GM21717 (cell line): ENCODE measurements at regions not wholly inside any gene's neighbourhood (a gene's known extent, or its start where the extent isn't known, plus 50 kb on each side); places are given as distances from the start of the nearest gene placed in this dataset.

Experiments
- ATAC-seq: cut with Tn5 transposase; IDR thresholded peaks from one replicate; pipeline ENCODE4 v1.9.1; 2021; ENCODE audit warnings: mild to moderate bottlenecking, moderate library complexity; ENCODE audit not compliant: unreplicated experiment

- ATAC-seq = no peak
Measured at GRCh38 chr6:144711661-144712060, 426.5 kb downstream of the UTRN start.

DNA sequence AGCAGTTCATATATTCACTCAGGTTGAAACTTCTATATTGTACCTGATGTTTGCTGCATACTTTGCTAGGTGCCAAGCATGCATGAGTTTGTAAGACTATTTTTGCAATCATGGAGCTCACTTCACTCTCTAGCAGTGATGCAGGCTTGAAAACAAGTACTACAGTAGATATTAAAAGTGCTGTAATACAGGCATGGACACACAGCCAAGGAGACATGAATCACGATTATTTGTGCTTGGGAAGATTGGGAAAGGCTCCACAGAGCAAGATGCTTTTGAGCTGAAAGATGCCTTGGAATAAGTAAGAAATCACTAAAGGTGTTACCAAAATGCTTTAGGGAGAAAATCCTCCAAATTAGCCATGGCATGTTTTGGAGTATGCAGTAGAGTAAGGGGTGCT lies 427.4 kb downstream of the UTRN start:
- ATAC-seq = no peak

- no peak for ATAC-seq
Measured at GRCh38 chr6:144714021-144714712, 429.0 kb downstream of the UTRN start.

DNA sequence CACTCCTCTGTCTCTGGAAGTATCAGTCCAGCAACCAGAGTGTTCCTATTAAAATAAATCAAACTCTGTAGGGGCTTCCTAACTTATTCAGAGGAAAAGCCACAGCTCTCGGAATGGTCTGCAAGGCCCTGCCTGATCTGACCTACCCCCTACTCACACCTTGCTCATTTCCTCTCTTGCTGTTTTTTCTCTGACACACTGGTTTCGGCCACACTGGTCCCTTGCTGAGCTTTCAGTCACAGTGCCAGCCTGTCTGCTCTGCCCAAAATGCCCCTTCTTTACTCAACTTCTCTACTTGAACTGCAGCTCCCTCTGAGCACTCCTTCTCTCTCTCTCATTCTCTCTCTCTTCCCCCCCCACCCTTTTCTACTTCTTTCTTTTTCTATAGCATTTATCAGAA lies 430.2 kb downstream of the UTRN start:
- peak; percentile 76 for ATAC-seq

- no peak for ATAC-seq
Measured at GRCh38 chr6:144718431-144718830, 433.3 kb downstream of the UTRN start.

GRCh38 chr6:144721232-144721631 lies 436.1 kb downstream of the UTRN start:
- ATAC-seq = no peak

DNA sequence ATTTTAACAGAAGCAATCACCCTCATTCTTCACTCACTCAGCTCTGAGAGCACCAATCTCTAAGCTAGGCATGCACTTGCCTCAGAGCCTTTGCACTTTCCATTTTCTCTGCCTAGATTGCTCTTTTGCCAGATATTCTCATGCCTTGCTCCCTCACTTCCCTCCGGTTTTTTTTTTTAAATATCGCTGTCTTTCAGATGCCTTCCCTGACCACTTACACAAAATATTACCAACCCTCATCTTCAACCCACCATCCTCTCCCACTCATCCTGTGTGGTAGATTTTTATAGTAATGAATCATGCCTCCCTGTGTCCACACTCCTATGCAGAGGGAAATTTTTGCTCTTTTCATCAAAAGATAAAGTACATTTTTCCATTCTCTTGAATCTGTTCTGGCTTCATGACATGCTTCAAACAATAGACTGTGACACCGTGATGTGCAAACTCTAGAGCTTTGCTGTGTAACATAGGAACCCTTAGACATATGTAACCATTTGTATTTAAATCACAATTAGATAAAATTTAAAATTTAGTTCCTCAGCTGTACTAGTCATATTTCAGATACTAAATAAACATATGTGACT lies 437.1 kb downstream of the UTRN start:
- ATAC-seq = no peak

DNA sequence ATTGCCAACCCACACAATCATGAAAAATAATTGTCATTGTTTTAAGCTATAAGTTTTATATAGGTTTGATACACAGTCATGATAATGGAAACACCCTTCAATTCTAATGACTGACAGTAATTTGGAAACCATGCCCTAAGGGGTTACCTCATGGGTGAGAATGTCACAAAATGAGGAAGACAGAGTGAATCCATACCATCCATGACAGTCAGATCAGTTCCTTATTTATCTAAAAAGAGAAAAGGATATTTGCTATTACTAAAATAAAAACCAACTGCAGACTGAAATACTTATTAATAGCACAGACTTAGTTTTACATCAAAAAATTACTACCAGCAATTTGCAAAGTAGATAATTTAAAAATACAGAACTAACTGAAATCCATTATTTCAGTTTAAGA lies 437.8 kb downstream of the UTRN start:
- ATAC-seq = peak; percentile 48

GRCh38 chr6:144723431-144723830 lies 438.3 kb downstream of the UTRN start:
- ATAC-seq = no peak

GRCh38 chr6:144724818-144725217 lies 439.7 kb downstream of the UTRN start:
- no peak for ATAC-seq

GRCh38 chr6:144725736-144726522 lies 440.8 kb downstream of the UTRN start:
- peak; percentile 48 for ATAC-seq

DNA sequence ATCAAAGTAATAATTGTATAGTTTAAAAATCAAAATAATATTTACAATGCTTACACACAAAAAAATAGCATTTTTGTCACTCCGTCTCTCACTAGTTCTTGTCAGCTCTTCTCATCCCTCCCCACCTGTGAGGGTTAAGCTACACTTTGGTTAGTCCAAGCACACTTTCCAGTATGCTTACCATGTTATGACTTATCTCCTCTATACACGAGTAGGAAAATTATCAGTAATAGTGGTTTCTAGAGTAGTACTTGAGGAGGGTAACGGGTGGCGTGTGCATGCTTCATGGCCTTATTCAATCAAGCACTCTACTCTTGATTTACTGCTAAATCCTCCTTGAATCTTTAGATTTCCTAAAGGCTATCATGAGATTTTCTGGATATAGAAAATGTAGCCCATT lies 443.7 kb downstream of the UTRN start:
- ATAC-seq = no peak

DNA sequence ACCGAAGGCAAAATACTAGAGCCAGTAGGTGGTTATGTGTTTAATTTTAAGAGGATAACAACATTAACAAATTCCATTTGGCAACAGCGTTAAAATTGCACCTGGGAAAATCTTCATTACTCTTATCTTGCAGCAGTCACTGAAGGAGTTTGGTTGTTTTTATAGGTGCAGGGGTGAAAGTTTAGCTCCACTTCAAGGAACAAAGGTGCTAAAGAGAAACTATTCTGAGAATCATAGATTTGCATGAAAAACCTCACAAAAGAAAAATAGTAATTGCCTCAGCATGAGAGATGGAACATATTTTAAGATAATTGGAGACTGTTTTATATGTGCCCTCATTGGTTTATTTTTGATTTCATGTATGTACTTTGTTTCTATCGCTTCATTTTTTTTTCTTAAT lies 444.4 kb downstream of the UTRN start:
- ATAC-seq = peak; percentile 63

DNA sequence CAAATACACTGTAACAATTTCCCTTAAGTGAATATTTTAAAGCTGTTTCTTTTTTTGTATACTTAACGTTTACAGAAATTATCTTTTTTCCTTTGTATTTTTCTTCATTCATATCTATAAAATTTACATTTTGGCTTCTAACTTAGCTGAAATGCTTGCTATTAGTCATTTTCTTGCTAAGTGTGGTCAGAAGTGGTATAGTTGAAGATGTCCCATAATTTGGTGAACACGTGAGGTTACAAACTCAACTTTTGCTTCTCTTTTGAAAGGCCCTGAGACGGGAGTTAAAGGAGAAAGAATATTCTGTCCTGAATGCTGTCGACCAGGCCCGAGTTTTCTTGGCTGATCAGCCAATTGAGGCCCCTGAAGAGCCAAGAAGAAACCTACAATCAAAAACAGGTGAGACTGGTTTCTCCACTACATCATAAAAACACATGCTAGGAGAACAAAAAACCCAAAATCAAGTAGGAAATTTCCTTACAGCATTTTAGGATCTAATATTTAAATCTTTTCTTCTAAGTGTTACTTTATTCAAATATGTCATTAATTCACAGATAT lies 445.0 kb downstream of the UTRN start:
- no peak for ATAC-seq

GRCh38 chr6:144731229-144731628 lies 446.1 kb downstream of the UTRN start:
- no peak for ATAC-seq

DNA sequence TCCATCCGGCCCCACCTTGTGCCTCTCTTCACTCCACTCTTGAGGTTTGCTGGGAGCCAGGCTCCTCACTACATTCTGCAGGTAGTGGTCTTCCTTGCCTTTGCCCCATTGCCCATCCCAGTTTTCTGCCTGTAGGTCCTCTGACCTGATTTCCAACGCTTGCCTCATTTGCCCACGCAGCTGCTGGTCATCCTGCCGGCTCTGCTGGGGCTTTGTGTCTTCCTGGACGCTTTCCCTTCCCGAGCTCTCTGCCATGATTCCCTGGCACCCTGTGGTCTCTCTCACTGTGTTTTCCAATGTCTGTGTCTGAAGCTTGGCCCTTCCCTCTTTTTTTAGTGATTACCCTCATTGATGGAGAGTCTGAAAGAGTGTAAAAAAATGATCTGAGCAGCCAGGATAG lies 451.6 kb downstream of the UTRN start:
- ATAC-seq = no peak

DNA sequence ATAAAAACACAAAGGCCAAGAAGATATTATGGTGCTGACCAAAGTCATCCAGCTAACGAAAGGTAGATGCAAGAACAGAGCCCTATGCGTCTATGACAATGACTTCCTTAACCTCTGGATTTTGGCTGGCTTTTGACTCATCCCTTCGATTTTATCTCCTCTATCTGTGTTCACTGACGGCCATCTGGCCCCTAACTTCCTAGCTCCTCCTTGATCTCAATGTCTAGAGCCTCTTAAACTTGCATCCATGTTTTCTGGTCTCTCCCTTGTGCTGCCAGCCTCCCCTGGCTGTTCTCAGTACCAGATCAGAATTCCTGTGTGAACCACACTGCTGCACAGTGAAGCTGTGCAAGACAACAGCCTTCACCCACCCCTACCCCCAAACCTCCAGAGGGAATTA lies 452.9 kb downstream of the UTRN start:
- no peak for ATAC-seq

DNA sequence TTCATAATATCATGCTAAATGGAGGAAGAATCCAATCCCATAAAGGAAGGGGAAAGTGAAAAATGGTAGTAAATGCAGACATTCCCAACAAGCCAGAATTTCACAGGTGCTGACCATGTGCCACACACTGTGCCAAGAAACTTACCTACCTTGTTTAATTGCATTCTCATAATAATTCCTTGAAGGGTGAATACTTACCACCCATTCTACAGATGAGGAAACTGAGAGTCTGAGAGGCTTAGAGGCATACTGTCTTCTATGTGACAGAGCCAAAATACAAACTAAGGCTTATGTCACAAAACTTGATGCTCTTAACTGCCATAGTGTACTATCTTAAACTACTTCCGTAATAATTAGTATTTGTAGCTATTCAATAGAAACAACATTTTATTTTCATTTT lies 454.7 kb downstream of the UTRN start:
- ATAC-seq = no peak

GRCh38 chr6:144741659-144742058 lies 456.5 kb downstream of the UTRN start:
- ATAC-seq = no peak

DNA sequence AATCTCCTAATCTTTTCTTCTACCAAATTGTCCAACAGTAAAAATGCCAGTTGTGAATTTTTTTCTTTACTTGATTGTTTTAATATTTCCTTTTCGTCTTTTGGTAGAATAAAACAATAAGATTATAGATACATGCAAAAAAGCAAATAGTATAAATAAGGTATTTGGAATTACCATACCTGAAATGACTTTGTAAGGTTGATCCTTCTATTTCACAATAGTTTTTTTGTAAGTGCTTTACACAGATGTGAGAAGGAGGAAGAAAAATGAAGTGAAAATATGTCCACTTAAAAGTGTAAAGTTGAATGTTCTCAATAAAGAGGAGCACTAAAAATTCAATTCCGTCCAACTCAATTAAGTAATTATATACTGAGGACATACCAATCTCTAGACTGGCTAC lies 457.6 kb downstream of the UTRN start:
- ATAC-seq = no peak

GRCh38 chr6:144744720-144745119 lies 459.6 kb downstream of the UTRN start:
- ATAC-seq = no peak

DNA sequence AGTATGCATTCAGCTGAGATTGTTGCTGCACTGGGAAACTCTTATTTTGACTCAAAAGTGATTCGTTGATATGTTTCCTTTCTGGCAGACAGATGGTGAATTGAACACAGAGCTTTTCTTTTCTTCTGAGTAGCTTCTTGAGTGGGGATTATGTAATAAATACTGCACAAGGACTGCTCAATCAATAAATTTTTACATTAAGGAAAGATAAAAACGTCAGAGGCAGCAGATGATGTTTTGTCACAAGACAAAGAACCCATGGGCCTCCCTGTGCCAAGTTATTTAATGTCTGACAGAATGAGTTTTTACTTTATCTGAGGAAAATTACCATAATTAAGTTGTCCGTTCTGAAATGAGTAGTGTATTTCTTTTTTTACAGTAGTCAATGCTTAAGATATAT lies 460.3 kb downstream of the UTRN start:
- no peak for ATAC-seq
